DOHH2 (cell line): ENCODE measurements at regions not wholly inside any gene's neighbourhood (a gene's known extent, or its start where the extent isn't known, plus 50 kb on each side); places are given as distances from the start of the nearest gene placed in this dataset.

ENCODE experiments used
- CTCF ChIP-seq: fragments of 200-600 bp; sonication (generic); IDR thresholded peaks from one replicate; pipeline ENCODE4 v1.5.1; 2014; ENCODE audit warnings: antibody characterized with exemption, mild to moderate bottlenecking, low read depth, low read length; ENCODE audit not compliant: poor library complexity, severe bottlenecking
- EZH2phosphoT487 ChIP-seq: fragments of 200-600 bp; sonication (generic); IDR thresholded peaks from 2 replicates; pipeline ENCODE4 v1.6.1; 2017; ENCODE audit warnings: borderline replicate concordance, mild to moderate bottlenecking, antibody characterized with exemption, low read length, moderate library complexity, mixed read lengths

- TF ChIP-seq CTCF (no peak), EZH2phosphoT487 (no peak)
Observed at GRCh38 chr15:88707771-88708654, 69.2 kb downstream of the ISG20 start.
